GM18511 (cell line): ENCODE measurements at regions not wholly inside any gene's neighbourhood (a gene's known extent, or its start where the extent isn't known, plus 50 kb on each side); places are given as distances from the start of the nearest gene placed in this dataset.

Experiments used
- ATAC-seq: cut with Tn5 transposase; IDR thresholded peaks from one replicate; pipeline ENCODE4 v1.9.1; 2021; ENCODE audit warnings: mild to moderate bottlenecking, moderate library complexity; ENCODE audit not compliant: unreplicated experiment

DNA sequence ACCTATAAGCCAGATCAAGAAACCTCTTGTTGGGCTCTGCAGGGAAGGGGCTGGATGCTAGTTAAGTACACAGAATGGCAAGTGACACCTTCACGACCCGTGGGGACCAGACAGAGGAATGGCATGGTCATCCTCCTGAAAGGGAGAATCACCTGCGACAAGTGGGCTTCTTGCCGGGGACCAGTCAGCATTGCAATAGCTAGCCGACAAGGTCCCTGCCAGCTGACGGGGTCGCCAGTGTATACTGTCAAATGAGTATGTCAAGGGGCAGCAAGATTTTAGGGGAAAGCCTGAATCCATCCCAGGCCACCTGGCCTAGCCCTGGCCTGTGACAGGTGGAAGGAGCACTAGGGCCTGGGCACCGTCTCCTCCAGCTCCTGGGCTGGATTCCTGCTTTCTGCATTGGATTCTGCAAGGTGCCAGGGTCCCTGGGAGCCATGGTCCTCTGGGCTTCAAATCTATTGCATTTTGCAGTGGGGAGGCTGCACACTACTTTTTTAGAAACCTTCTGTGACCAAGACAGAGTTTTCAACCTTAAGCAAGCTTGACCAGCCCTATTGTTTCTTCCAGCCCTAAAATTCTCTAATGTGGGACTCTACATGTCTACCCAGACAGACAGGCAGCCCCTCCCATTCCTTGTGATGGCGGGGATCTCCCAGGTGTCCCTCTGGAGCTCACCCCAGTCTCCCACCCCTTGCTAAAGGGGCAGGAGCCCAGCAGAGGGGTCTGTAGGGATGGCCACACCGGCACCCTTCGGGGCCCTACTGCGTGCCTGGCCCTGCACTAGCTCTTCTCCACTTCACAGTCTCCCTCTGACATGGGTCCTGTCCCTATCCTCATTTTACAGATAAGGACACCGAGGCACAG lies 178.5 kb downstream of the GLI2 start:
- no peak for ATAC-seq

DNA sequence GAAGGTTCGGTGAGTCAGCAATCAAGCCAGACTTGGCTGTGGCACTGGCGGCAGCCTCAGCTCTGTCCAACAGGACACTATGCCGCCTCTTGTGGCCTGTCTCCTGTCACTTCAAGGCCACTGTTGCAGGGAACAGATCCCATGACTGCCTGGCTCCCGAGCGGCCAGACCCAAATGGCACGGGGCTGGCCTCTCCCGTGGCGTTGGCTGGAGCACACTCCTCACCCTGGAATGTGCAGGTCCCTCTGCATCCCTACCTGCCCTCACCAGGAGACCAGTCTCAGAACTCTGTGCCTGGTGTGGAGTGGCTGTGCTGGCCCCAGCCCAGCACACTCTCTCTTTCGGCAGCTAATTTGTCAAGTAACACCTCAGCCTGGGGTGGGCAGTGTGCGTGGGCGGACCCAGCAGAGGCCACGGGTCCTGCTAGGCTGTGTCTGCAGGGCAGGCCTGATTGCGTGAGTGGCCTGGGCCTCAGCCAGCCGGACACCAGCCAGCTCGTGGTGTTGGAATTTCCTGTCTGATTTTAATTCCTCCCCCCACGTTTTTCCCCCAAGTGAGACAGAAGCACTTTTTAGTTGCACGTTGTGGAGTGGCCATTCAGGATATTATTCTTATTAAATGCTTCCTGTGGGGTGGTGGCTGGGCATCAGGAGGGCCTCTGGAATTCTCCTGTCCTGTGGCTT lies 179.3 kb downstream of the GLI2 start:
- no peak for ATAC-seq

DNA sequence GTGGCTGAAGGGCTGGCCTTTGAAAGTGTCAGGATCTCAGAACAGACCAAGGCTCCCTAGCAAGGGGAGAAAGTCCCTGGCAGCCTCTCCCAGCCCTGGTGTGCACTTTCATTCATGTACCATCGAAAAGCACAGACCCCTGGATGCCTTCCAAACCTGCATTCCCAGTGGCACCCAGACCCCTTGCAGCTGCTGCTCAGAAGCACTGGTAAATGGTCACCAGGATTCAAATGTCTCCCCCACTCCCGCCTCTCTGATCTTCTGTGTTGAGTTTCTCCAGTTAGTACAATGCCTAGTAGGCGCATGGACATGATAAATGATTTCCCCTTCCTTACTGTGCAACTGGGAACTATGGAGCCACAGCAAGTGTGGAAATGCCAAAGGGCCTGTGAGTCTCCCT lies 180.0 kb downstream of the GLI2 start:
- ATAC-seq = no peak

DNA sequence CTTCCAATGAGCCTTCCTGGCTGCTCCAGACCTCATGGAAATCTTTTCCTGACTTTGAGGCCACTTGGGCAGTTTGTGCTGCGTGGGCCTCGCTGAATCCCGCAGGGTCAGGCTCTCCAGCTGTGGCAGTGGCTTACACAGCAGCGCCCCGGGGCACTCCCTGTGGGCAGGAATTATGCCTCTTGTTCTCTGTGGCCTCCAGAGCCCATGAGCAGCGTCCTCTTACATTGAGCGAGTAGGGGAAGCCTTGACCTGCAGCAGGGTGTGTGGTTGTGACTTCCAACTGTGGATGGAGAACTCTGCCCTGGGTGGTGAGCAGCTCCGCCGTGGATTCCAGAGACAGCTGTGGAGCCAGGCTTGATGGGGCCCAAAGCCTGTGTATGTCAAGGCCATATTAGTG lies 180.8 kb downstream of the GLI2 start:
- ATAC-seq = no peak

DNA sequence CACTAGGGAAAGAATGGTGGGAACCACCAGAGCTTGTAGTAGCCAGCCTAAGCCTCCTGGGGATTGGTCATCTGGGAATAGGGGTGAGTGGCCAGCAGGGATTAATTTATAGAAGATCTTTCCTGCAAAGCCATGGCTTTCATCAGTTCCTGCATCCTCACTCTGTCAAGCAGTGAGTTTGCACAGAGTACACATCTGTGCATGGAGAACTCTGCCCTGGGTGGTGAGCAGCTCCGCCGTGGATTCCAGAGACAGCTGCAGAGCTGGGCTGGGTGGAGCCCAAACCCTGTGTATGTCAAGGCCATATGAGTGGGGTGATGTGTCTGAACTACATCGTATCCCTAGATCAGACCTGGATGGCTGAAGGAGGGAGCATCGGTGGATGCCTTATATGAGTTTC lies 182.2 kb downstream of the GLI2 start:
- ATAC-seq = no peak

DNA sequence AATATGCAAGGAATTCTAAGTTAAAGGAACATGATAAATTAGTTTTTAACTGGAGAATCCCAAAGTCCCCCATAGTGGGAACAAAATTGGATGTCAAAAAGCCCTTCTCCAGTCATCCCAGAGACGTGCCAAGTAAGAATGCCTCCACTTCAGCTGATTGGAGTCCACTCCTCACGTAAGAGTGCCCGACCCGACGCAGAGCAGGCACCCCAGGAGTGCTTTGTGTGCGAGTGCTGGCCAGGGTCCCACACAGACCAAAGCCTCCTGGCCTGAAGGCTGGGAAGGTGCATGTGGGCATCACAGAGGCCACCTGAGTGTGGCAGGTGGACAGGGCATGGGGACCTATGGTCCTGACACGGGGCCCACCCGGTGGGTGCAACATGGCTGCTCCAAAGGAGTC lies 183.5 kb downstream of the GLI2 start:
- ATAC-seq = no peak

DNA sequence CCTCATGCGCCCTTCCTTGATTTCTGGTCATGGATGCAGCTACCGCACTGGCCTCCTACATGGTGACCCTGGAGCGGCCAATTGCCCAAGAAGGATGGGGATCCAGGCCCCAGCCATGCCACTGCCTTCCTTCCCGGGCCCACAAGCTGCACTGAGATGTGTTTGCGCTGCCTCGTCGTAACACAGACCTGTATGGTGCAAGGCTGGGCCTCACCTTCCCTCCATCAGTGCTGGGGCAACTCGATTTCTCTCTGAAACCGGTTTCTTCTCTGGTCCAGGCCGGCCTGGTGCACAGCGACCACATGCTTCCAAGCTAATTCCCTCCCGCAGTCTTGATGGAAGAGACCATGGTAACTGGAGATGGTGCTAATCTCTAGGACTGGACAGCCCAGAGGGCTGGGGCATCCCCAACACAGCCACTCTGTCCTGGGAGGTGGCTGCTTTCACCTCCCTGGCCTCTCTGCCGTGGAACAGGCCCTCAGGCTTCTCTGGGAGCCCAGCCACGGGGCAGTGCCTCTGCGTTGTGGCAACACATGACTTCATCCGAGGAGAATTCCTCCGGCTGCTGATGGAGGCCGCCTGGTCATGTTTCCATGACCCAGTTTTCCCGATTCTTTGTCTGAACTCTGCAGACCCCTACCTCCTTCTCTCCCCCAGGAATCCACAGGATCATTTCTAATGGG lies 184.2 kb downstream of the GLI2 start:
- no peak for ATAC-seq

DNA sequence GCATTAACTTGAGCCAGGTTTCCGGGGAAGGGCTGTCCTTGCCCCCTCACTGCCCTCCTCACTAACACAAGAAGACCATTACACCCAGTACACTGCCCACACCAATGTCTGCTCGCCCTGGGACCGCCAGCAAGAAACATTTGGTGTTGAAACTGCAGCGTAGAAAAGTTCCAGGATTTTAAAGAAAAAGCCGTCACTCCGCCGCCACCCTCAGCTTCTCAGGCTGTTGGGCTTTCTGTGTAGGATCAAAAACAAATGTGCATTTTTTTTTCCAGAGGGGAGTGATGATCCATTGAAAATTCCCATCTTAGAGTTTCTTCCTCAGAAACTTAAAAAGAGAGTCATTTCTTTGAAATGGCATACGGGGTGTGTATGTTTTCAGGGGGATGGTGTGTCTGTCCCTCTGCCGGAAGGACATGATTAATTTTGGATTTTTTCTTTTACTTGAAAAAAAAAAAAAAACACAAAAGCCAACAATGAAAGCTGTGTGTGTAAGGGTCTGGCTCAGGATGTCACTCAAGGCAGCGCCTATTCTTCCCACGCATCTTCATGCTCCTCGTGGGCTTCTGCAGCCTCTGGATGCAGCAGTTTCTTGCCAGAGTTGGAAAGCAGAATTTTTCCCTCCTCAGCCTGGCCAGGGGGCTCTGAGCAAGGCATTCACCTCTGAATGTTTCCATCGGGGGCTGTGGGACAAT lies 184.9 kb downstream of the GLI2 start:
- no peak for ATAC-seq

DNA sequence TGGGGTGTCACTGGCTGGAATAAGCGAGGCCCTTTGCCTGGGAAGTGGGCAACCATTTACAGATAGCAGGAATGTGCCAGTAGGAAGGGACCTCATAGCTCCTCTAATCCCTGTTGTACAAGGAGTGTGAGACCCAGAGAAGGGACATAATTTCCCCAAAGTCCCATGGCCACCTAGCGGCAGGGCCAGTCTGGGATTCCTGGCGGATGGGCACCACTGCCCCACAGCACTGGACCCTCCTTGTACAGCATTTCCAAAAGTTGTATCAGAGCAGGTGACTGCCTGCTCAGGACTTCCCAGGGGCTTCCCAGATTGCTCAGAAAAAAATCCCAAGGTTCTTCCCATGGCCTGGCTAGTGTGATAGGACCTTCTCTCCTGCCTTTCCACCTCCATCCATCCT lies 185.8 kb downstream of the GLI2 start:
- ATAC-seq = no peak

DNA sequence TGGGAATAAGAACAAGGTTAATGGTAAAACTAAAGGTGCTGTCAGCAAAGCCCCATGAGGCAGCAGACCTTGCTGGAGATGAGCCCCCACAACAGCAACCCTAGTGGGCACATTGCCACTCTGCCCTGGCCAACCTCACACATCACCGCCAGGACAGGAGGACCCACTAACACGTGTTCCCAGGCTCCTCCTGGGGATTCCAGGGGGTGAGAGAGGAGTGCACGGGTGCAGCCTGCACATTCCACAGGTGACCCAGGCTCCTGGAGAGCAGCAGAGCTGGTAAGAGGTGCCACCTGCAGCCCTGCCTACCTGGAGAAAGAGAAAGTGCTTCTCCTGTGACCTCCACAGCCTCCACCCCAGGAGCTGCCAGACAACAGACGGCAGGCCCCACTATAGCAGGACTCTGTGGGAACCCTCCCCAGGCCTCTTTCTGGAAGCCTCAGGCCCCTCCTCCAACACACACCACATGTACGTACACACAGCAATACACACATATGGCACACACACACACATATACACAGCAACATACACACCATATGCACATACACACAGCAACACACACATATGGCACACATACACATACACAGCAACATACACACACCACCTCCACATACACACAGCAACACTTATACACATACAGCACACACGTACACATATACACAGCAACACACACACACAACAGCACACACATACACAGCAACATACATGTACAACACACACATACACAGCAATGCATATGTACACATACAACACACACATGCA lies 187.1 kb downstream of the GLI2 start:
- ATAC-seq = no peak

DNA sequence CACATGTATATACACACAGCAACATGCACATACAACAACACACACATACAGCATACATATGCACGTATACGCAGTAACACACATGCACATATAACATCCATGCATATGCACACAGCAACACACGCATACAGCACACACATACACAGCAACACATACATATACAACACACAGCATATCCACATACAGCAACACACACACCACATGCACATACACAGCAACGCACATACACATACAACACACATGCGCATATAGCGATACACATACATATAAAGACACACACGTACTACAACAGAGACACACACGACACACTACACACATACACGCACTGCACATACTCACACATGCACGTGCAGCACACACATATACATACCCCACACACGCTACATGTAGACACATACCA lies 187.8 kb downstream of the GLI2 start:
- ATAC-seq = no peak

DNA sequence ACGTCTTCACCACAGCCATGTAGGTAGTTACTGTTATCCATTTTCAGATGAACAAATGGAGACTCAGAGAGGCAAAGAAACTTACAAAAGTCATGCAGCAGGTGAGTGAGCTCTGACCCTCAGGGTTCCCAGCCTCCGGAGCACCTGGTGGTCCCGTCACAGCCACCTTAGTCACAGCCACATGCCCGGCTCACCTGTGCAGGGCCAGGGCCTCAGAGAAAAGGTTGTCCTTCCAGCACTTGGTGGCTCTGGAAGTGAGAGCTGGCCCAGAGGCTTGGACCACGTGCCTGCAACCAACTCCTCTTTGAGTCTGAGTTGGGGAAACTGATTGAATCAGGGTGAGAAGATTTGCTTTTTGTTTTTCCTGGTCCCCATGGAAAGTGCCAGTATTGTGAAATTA lies 189.3 kb downstream of the GLI2 start:
- ATAC-seq = no peak

DNA sequence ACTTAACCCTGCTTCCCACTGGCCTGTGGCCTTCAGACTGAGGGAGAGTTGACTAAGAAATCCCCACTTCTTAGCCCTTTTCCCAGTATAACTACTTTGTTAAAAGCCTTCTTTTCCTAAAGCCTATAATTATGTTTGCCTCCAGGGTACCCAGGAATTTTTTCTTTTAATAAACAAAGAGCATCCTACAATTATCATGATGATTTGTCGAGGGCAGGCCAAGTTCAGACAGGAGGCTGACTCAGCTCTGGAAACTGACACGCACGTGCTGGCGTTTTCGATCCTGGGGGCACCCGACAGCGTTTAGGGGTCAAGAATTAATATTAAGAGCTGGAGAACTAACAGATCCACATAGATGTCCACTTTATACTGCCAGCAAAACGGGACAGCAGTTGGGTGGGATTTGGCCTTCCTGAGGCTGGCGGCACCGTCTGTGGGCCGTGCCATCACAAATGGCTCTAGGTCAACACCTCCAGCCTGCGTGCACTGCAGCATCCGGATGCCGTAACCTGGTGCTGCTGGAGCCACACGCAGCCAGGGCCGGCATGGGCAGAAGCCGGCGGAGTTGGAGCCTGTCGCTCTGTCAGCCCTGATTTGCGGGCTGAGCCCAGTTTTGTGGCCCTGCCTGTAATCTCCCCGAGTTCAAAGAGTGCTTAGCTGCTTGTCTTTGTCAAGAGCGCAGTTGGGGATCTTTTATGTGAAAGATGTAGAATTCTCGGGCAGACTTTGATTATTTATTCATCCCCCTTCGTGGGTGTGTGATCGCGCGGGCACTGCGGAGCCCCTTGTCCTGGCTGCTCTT lies 191.0 kb downstream of the GLI2 start:
- no peak for ATAC-seq

DNA sequence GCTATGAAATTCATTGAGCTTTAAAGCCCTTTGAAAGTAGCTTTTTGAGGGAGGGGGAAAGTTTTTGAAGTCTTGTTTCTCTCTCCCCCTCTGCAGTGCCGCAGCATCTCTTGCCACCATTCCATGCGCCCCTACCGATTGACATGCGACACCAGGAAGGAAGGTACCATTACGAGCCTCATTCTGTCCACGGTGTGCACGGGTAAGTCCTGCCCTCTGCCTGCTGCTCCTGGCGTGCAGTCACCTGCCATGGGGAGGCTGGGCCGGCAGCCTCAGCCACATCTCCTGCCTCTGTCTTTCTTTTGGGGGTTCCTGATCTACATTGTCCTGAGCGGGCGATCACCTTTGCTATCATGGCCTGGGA lies 191.6 kb downstream of the GLI2 start:
- ATAC-seq = no peak

DNA sequence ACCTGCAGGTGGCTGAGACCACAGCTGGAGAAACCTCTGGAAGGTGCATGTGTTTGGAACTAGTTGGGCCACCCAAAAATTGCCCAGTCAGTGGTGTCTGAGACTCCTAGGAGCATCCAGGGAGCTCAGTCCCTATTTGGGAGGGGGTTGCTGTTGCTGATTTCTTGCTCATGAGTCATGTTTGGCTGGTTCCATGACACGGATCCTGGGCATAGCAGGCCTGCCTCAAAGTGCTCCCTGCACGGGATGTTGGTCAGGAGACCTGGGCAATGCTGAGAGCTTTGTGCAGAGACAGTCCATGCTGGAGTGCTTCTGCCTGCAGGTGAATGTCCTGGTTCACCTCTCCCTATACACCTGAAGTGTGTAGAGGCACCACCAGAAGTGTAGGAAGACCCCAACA lies 194.2 kb downstream of the GLI2 start:
- no peak for ATAC-seq

DNA sequence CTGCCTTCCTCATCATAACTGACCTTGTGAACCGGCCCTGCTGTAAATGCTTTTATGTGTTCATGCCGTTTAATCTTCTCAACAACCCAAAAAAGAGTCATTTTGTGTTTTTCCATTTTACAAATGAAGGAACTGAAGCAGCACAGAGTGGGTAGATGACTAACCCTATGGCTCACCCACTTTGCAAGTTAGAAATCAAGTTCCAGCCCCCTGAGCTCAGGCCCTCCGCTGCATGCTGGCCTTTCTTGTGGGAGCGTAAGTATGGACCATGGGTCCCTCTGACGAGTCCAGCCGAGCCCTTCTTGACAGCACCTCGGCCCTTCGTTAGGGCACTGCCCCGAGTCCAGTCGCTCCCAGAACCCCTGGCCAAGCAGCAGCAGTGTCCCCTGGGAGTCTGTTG lies 194.6 kb downstream of the GLI2 start:
- no peak for ATAC-seq

DNA sequence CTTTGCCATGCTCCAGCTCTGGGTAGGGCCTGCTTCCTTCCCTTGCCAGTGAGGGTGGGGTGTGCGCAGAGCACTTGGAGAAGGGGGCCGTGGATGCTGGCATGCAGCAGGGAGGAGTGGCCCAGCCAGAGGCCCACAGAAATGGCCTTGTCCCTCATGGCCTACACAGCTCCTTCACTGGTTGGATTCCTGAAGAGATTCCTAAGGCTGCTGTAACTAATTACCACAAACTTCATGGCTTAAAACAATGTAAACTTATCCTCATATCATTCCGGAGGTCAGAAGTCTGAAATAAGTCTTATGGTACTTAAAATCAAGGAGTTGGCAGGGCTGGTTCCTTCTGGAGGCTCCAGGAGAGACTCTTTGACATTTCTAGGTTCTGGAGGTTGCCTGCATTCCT lies 195.2 kb downstream of the GLI2 start:
- no peak for ATAC-seq

DNA sequence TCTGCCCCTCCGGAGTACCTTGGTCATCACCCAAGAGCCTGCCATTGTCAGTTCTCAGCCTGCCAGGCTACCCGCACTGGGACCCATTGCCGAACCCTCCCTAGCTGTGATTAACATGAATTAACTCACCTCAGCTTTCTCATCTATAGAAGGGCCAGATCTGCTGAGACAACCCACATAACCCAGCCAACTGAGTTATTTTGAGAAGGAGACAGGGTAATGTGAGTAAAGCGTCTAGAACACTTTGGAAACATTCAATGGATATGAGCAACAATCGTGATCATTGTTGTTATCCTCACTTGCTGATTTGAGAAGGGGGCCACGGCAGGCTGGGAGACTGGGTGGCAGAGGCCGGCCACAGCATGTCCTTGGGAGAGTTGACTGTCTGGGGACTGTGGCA lies 196.8 kb downstream of the GLI2 start:
- ATAC-seq = no peak

DNA sequence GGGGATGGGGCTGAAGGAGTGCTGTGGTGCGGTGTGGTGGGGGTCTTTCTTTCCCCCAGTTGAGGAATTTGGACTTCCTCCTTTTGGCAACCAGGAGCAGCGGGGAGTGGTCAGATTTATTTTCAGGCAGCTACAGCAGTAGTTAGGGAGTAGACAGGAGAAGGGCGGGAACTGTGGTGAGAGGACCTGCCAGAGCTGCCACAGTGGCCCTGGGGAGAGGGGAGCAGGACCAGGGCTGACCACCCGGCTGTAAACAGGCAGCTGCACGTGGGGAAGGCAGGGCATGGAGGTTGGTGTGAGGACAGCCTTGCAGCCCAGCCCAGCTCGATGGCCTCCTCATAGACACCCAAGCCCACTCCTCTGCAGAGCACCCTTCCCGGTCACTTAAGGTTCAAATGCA lies 197.2 kb downstream of the GLI2 start:
- ATAC-seq = no peak
